Suprapubic skin (tissue), 4 donors: ENCODE measurements at regions not wholly inside any gene's neighbourhood (a gene's known extent, or its start where the extent isn't known, plus 50 kb on each side); places are given as distances from the start of the nearest gene placed in this dataset.

Experiments used
- EP300 ChIP-seq: sonication (generic); formaldehyde crosslinking; IDR thresholded peaks from one replicate; pipeline ENCODE4 v1.6.1; 2017; ENCODE audit warnings: antibody characterized with exemption
- POLR2AphosphoS5 ChIP-seq, 3 donors: sonication (generic); formaldehyde crosslinking; IDR thresholded peaks; one replicate each; pipeline ENCODE4 v1.6.1; 2017; ENCODE audit warnings: antibody characterized with exemption in 3 of 3
- TF ChIP-seq, protein P1 (sequence below), 2 donors: fragments of 200-600 bp in 1 of 2; fragments of 450-650 bp in 1 of 2; sonication (generic) in 1 of 2; IDR thresholded peaks; one replicate each; pipeline ENCODE4 v1.5.1; 2016 to 2019; ENCODE audit warnings: antibody characterized with exemption in 2 of 2, mild to moderate bottlenecking in 1 of 2, moderate library complexity in 1 of 2

GRCh38 chr13:112229992-112230872, 145.9 kb upstream of the SPACA7 start:
- TF ChIP-seq, protein P1, sequence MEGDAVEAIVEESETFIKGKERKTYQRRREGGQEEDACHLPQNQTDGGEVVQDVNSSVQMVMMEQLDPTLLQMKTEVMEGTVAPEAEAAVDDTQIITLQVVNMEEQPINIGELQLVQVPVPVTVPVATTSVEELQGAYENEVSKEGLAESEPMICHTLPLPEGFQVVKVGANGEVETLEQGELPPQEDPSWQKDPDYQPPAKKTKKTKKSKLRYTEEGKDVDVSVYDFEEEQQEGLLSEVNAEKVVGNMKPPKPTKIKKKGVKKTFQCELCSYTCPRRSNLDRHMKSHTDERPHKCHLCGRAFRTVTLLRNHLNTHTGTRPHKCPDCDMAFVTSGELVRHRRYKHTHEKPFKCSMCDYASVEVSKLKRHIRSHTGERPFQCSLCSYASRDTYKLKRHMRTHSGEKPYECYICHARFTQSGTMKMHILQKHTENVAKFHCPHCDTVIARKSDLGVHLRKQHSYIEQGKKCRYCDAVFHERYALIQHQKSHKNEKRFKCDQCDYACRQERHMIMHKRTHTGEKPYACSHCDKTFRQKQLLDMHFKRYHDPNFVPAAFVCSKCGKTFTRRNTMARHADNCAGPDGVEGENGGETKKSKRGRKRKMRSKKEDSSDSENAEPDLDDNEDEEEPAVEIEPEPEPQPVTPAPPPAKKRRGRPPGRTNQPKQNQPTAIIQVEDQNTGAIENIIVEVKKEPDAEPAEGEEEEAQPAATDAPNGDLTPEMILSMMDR (IDR thresholded peaks at IDR 0.05): no peak
- TF ChIP-seq POLR2AphosphoS5 (IDR thresholded peaks at IDR 0.05) (no peak), EP300 (no peak)
